Chondrocyte (in vitro differentiated cells): ENCODE measurements at regions not wholly inside any gene's neighbourhood (a gene's known extent, or its start where the extent isn't known, plus 50 kb on each side); places are given as distances from the start of the nearest gene placed in this dataset.
"Not testable (repeated sequence)": the region's sequence is repeated elsewhere in the genome, so short reads cannot be mapped to it uniquely, and the experiment has no call there.

Experiments used
- DNase-seq: peaks from one replicate; pipeline ENCODE4 v3.0.0; 2021; ENCODE audit warnings: mixed read lengths, low spot score
- H3K27ac Mint-ChIP-seq: one replicate; pipeline ENCODE4 v1.8.0; 2021; ENCODE audit warnings: mild to moderate bottlenecking, moderate library complexity, mixed read lengths; ENCODE audit not compliant: unreplicated experiment
- H3K27me3 Mint-ChIP-seq: 2 replicates; pipeline ENCODE4 v1.8.0; 2021; ENCODE audit warnings: low read depth, mixed read lengths
- H3K36me3 Mint-ChIP-seq: 2 replicates; pipeline ENCODE4 v1.8.0; 2021; ENCODE audit warnings: low read depth, mixed read lengths
- H3K4me1 Mint-ChIP-seq: 2 replicates; pipeline ENCODE4 v1.8.0; 2021; ENCODE audit warnings: low read depth, mild to moderate bottlenecking, mixed read lengths
- H3K4me3 Mint-ChIP-seq: one replicate; pipeline ENCODE4 v1.8.0; 2021; ENCODE audit warnings: mild to moderate bottlenecking, moderate library complexity, mixed read lengths; ENCODE audit not compliant: unreplicated experiment
- H3K9me3 Mint-ChIP-seq: 2 replicates; pipeline ENCODE4 v1.8.0; 2021; ENCODE audit warnings: low read depth, mixed read lengths
- CTCF ChIP-seq: fragments of 200-600 bp; sonication (generic); IDR thresholded peaks from 2 replicates; pipeline ENCODE4 v1.5.0; 2021; ENCODE audit warnings: antibody characterized with exemption, mild to moderate bottlenecking, moderate library complexity

GRCh38 chr21:28387220-28387619, 605.5 kb downstream of the LTN1 start:
- H3K27ac Mint-ChIP-seq, result no peak overlapping the region
- H3K27me3 Mint-ChIP-seq, result peaks cover 2% of the 10 kb centered on the region
- peaks cover 5% of the 10 kb centered on the region for H3K4me1 Mint-ChIP-seq
- H3K9me3 Mint-ChIP-seq, result no peaks in the 10 kb centered on the region
- no peak for DNase-seq
- H3K36me3 Mint-ChIP-seq, result no peaks in the 10 kb centered on the region
- H3K4me3 Mint-ChIP-seq, result no peak overlapping the region
- no peak for TF ChIP-seq CTCF

- no peak for DNase-seq
- Mint-ChIP-seq H3K27ac (no peak overlapping the region), H3K36me3 (no peaks in the 10 kb centered on the region), H3K4me3 (no peak overlapping the region), H3K27me3 (no peaks in the 10 kb centered on the region), H3K4me1 (peaks cover 5% of the 10 kb centered on the region), H3K9me3 (no peaks in the 10 kb centered on the region)
- no peak for TF ChIP-seq CTCF
Measured at GRCh38 chr21:28385845-28386244, 606.8 kb downstream of the LTN1 start.

- not testable (repeated sequence) for H3K4me1 Mint-ChIP-seq, DNase-seq, H3K9me3 Mint-ChIP-seq, H3K27me3 Mint-ChIP-seq, H3K36me3 Mint-ChIP-seq, H3K4me3 Mint-ChIP-seq, H3K27ac Mint-ChIP-seq
Measured at GRCh38 chr21:28381000-28381745, 611.5 kb downstream of the LTN1 start.

- no peak overlapping the region for H3K4me3 Mint-ChIP-seq
- no peak for TF ChIP-seq CTCF
- peaks cover 4% of the 10 kb centered on the region for H3K9me3 Mint-ChIP-seq
- H3K27me3 Mint-ChIP-seq, result no peaks in the 10 kb centered on the region
- H3K27ac Mint-ChIP-seq, result no peak overlapping the region
- H3K36me3 Mint-ChIP-seq, result no peaks in the 10 kb centered on the region
- no peak for DNase-seq
- H3K4me1 Mint-ChIP-seq, result peaks cover 15% of the 10 kb centered on the region
Measured at GRCh38 chr21:28380241-28380640, 612.4 kb downstream of the LTN1 start.

- Mint-ChIP-seq H3K4me1 (peaks cover 20% of the 10 kb centered on the region), H3K9me3 (peaks cover 7% of the 10 kb centered on the region), H3K36me3 (no peaks in the 10 kb centered on the region), H3K4me3 (no peak overlapping the region), H3K27ac (no peak overlapping the region), H3K27me3 (no peaks in the 10 kb centered on the region)
- TF ChIP-seq CTCF, result no peak
- DNase-seq, result no peak
Measured at GRCh38 chr21:28378026-28378425, 614.7 kb downstream of the LTN1 start.
